GM13976 (cell line): ENCODE measurements at regions not wholly inside any gene's neighbourhood (a gene's known extent, or its start where the extent isn't known, plus 50 kb on each side); places are given as distances from the start of the nearest gene placed in this dataset.

ENCODE experiments used
- DNase-seq: peaks from one replicate; pipeline ENCODE4 v3.0.0; 2012; ENCODE audit warnings: low spot score
- CTCF ChIP-seq: IDR thresholded peaks from 2 replicates; pipeline ENCODE4 v1.5.1; 2012; ENCODE audit warnings: borderline replicate concordance, mild to moderate bottlenecking; ENCODE audit not compliant: insufficient read depth; ENCODE audit errors: extremely low read depth, missing control alignments, control extremely low read depth
- in situ Hi-C: fragments of 300-500 bp; cut with MboI; formaldehyde crosslinking; loops from one replicate; pipeline ENCODE4 v1.12.0; 2022; ENCODE audit warnings: low sequenced_read_pairs, mixed read lengths, inconsistent platforms; ENCODE audit not compliant: unreplicated experiment

- DNase-seq = no peak
- in situ Hi-C loops = no loop called here
- no peak for TF ChIP-seq CTCF
These were observed 139.9 kb upstream of the PCDH9 start for GRCh38 chr13:67369895-67370660.

- DNase-seq = no peak
- no peak for TF ChIP-seq CTCF
- in situ Hi-C loops = no loop called here
These were observed 137.3 kb upstream of the PCDH9 start for GRCh38 chr13:67367399-67367798.

- DNase-seq = no peak
- TF ChIP-seq CTCF = no peak
- in situ Hi-C loops = no loop called here
These were observed 136.4 kb upstream of the PCDH9 start for GRCh38 chr13:67366533-67366932.

GRCh38 chr13:67355812-67356476 lies 125.8 kb upstream of the PCDH9 start:
- in situ Hi-C loops = no loop called here
- no peak for DNase-seq
- no peak for TF ChIP-seq CTCF

GRCh38 chr13:67353941-67354340 lies 123.8 kb upstream of the PCDH9 start:
- TF ChIP-seq CTCF = no peak
- in situ Hi-C loops = no loop called here
- DNase-seq = no peak

- DNase-seq = no peak
- in situ Hi-C loops = no loop called here
- TF ChIP-seq CTCF = no peak
These were observed 122.9 kb upstream of the PCDH9 start for GRCh38 chr13:67353031-67353430.
